Endothelial cell of umbilical vein (primary cell): ENCODE measurements at regions not wholly inside any gene's neighbourhood (a gene's known extent, or its start where the extent isn't known, plus 50 kb on each side); places are given as distances from the start of the nearest gene placed in this dataset.

Experiments used
- EZH2 ChIP-seq: IDR thresholded peaks from 2 replicates; pipeline ENCODE4 v1.6.1; 2012; ENCODE audit warnings: borderline replicate concordance, low read depth, mild to moderate bottlenecking, moderate library complexity, low read length, inconsistent platforms; ENCODE audit not compliant: severe bottlenecking
- JUN ChIP-seq: IDR thresholded peaks from 2 replicates; pipeline ENCODE4 v1.6.1; 2011; ENCODE audit warnings: borderline replicate concordance, low read depth; ENCODE audit not compliant: insufficient read length, insufficient read depth
- POLR2A ChIP-seq: IDR thresholded peaks from 2 replicates; pipeline ENCODE4 v1.6.1; 2012; ENCODE audit warnings: low read depth, mild to moderate bottlenecking, control low read depth, low read length
- POLR2AphosphoS5 ChIP-seq: IDR thresholded peaks from 2 replicates; pipeline ENCODE4 v1.6.1; 2012; ENCODE audit warnings: low read depth, mild to moderate bottlenecking, control low read depth, low read length, moderate library complexity; ENCODE audit not compliant: insufficient read depth
- TF ChIP-seq, protein P1 (sequence below), 2 donors: IDR thresholded peaks; 1 replicate in 1 of 2; 2 replicates in 1 of 2; pipeline ENCODE4 v1.5.1; 2011; ENCODE audit warnings: low read length in 2 of 2, mild to moderate bottlenecking in 2 of 2, moderate library complexity in 2 of 2, control low read depth in 1 of 2, inconsistent platforms in 1 of 2, low read depth in 1 of 2; ENCODE audit not compliant: insufficient read depth in 1 of 2; ENCODE audit errors: extremely low read depth in 1 of 2
- TF ChIP-seq, protein P2 (sequence below): IDR thresholded peaks from 2 replicates; pipeline ENCODE4 v1.6.1; 2011; ENCODE audit not compliant: insufficient read depth, insufficient read length

DNA sequence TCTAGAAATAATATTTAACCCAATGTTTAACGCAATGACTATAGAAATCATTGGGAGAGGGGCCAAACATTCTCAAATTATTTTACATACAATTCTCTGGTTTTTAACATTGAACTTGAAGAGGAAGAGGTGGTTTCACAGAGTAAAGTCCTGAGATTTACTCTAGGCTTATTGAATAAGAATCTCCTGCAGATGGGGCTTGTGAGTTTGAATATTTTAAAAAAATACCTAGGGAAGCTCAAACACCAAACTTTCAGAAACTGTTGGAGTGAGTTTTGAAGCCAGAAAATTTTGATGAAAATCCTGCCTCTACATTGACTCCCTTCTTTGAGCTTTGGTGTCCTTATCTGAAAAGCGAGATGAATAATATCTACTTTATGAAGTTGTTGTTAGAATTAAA is 906.6 kb downstream of the TUSC7 start:
- TF ChIP-seq EZH2 (no peak), POLR2AphosphoS5 (no peak), POLR2A (no peak), JUN (no peak)
- TF ChIP-seq, protein P1, sequence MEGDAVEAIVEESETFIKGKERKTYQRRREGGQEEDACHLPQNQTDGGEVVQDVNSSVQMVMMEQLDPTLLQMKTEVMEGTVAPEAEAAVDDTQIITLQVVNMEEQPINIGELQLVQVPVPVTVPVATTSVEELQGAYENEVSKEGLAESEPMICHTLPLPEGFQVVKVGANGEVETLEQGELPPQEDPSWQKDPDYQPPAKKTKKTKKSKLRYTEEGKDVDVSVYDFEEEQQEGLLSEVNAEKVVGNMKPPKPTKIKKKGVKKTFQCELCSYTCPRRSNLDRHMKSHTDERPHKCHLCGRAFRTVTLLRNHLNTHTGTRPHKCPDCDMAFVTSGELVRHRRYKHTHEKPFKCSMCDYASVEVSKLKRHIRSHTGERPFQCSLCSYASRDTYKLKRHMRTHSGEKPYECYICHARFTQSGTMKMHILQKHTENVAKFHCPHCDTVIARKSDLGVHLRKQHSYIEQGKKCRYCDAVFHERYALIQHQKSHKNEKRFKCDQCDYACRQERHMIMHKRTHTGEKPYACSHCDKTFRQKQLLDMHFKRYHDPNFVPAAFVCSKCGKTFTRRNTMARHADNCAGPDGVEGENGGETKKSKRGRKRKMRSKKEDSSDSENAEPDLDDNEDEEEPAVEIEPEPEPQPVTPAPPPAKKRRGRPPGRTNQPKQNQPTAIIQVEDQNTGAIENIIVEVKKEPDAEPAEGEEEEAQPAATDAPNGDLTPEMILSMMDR (IDR thresholded peaks at IDR 0.05; ENCODE audit: extremely low read depth in 1 of 2, insufficient read depth in 1 of 2, low read depth in 1 of 2, low read length in 2 of 2): no peak
- TF ChIP-seq, protein P2, sequence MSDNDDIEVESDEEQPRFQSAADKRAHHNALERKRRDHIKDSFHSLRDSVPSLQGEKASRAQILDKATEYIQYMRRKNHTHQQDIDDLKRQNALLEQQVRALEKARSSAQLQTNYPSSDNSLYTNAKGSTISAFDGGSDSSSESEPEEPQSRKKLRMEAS: no peak
